ENCODE measurements at regions not wholly inside any gene's neighbourhood (a gene's known extent, or its start where the extent isn't known, plus 50 kb on each side); places are given as distances from the start of the nearest gene placed in this dataset.

GRCh38 chr11:69916806-69917387 lies 97.7 kb upstream of the FGF3 start:
- no peak overlapping the region for H3K4me3 ChIP-seq (ENCODE audit: low read length)
- no peak for DNase-seq (ENCODE audit: low read depth)
- TF ChIP-seq, protein P1, sequence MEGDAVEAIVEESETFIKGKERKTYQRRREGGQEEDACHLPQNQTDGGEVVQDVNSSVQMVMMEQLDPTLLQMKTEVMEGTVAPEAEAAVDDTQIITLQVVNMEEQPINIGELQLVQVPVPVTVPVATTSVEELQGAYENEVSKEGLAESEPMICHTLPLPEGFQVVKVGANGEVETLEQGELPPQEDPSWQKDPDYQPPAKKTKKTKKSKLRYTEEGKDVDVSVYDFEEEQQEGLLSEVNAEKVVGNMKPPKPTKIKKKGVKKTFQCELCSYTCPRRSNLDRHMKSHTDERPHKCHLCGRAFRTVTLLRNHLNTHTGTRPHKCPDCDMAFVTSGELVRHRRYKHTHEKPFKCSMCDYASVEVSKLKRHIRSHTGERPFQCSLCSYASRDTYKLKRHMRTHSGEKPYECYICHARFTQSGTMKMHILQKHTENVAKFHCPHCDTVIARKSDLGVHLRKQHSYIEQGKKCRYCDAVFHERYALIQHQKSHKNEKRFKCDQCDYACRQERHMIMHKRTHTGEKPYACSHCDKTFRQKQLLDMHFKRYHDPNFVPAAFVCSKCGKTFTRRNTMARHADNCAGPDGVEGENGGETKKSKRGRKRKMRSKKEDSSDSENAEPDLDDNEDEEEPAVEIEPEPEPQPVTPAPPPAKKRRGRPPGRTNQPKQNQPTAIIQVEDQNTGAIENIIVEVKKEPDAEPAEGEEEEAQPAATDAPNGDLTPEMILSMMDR (conservative IDR thresholded peaks at IDR 0.05; ENCODE audit: low read length) = no peak

GRCh38 chr11:69917529-69917928 lies 98.3 kb upstream of the FGF3 start:
- no peak overlapping the region for H3K4me3 ChIP-seq (ENCODE audit: low read length)
- no peak for DNase-seq (ENCODE audit: low read depth)
- TF ChIP-seq, protein P1 (conservative IDR thresholded peaks at IDR 0.05; ENCODE audit: low read length) = no peak

GRCh38 chr11:69918231-69918937 lies 99.2 kb upstream of the FGF3 start:
- no peak overlapping the region for H3K4me3 ChIP-seq (ENCODE audit: low read length)
- TF ChIP-seq, protein P1 (conservative IDR thresholded peaks at IDR 0.05; ENCODE audit: low read length) = no peak
- DNase-seq (ENCODE audit: low read depth) = no peak

- H3K4me3 ChIP-seq (ENCODE audit: low read length) = no peak overlapping the region
- TF ChIP-seq, protein P1 (conservative IDR thresholded peaks at IDR 0.05; ENCODE audit: low read length) = peak; percentile 72
- peak; percentile 49 for DNase-seq (ENCODE audit: low read depth)
Measured at GRCh38 chr11:69918938-69919650, 99.9 kb upstream of the FGF3 start.

GRCh38 chr11:69919659-69920344 lies 100.6 kb upstream of the FGF3 start:
- TF ChIP-seq, protein P1 (conservative IDR thresholded peaks at IDR 0.05; ENCODE audit: low read length) = no peak
- DNase-seq (ENCODE audit: low read depth) = no peak
- H3K4me3 ChIP-seq (ENCODE audit: low read length) = no peak overlapping the region

GRCh38 chr11:69920345-69921127 lies 101.3 kb upstream of the FGF3 start:
- DNase-seq (ENCODE audit: low read depth) = no peak
- H3K4me3 ChIP-seq (ENCODE audit: low read length) = no peak overlapping the region
- TF ChIP-seq, protein P1 (conservative IDR thresholded peaks at IDR 0.05; ENCODE audit: low read length) = no peak
